ENCODE measurements at regions not wholly inside any gene's neighbourhood (a gene's known extent, or its start where the extent isn't known, plus 50 kb on each side); places are given as distances from the start of the nearest gene placed in this dataset.

GRCh38 chr5:34563931-34564709 is 92.0 kb upstream of the RAI14 start:
- DNase-seq, result no peak

- no peak for DNase-seq
These were observed 91.4 kb upstream of the RAI14 start for GRCh38 chr5:34564710-34565235.

- no peak for DNase-seq
These were observed 86.0 kb upstream of the RAI14 start for GRCh38 chr5:34570143-34570542.

- DNase-seq, result no peak
These were observed 85.1 kb upstream of the RAI14 start for GRCh38 chr5:34570721-34571676.

- DNase-seq, result no peak
These were observed 84.5 kb upstream of the RAI14 start for GRCh38 chr5:34571677-34572041.

- DNase-seq, result no peak
These were observed 81.1 kb upstream of the RAI14 start for GRCh38 chr5:34574936-34575467.

- DNase-seq, result no peak
These were observed 79.0 kb upstream of the RAI14 start for GRCh38 chr5:34576891-34577666.

- no peak for DNase-seq
These were observed 77.2 kb upstream of the RAI14 start for GRCh38 chr5:34578962-34579361.

GRCh38 chr5:34580983-34581382 is 75.1 kb upstream of the RAI14 start:
- DNase-seq, result no peak

- no peak for DNase-seq
These were observed 73.8 kb upstream of the RAI14 start for GRCh38 chr5:34582371-34582770.

- DNase-seq, result no peak
These were observed 73.0 kb upstream of the RAI14 start for GRCh38 chr5:34583167-34583566.

GRCh38 chr5:34584165-34584564 is 72.0 kb upstream of the RAI14 start:
- DNase-seq, result no peak

- DNase-seq, result peak in 1 of 2 experiments; percentile 17
These were observed 70.5 kb upstream of the RAI14 start for GRCh38 chr5:34585601-34586104.

GRCh38 chr5:34586117-34586885 is 69.8 kb upstream of the RAI14 start:
- no peak for DNase-seq

GRCh38 chr5:34587355-34588241 is 68.5 kb upstream of the RAI14 start:
- DNase-seq, result no peak

- DNase-seq, result no peak
These were observed 66.3 kb upstream of the RAI14 start for GRCh38 chr5:34589832-34590231.

- no peak for DNase-seq
These were observed 64.4 kb upstream of the RAI14 start for GRCh38 chr5:34591723-34592122.

GRCh38 chr5:34597034-34598027 is 58.8 kb upstream of the RAI14 start:
- DNase-seq, result no peak

GRCh38 chr5:34598177-34598794 is 57.8 kb upstream of the RAI14 start:
- DNase-seq, result no peak

All from activated T-cell treated with anti-CD3 and anti-CD28 coated beads, Interleukin-2, amount 50 U/mL, for 48 hours (primary cell).